Endothelial cell of umbilical vein (primary cell): ENCODE measurements at regions not wholly inside any gene's neighbourhood (a gene's known extent, or its start where the extent isn't known, plus 50 kb on each side); places are given as distances from the start of the nearest gene placed in this dataset.

Source experiments
- BruUV-seq: library from RNA; stranded (reverse); fragments of 400-500 nt; replicated peaks from 2 replicates; lab custom pipeline; 2021; lab: Mats Ljungman, UMichigan
- CTCF ChIA-PET: fragments of 300-600, 350-600 bp; sonication (Branson Sonifier 250); formaldehyde crosslinking; loops from one replicate; lab custom pipeline; 2021; ENCODE audit warnings: antibody characterized with exemption, inconsistent platforms; lab: Charles Lee
- POLR2A ChIA-PET: fragments of 300-600, 350-600 bp; sonication (Branson Sonifier 250); formaldehyde crosslinking; loops from one replicate; lab custom pipeline; 2021; ENCODE audit warnings: antibody characterized with exemption, inconsistent platforms; lab: Charles Lee
- DNase-seq: peaks from one replicate; pipeline ENCODE4 v3.0.0-alpha.2; 2011; ENCODE audit warnings: low read depth, low spot score
- FAIRE-seq: peaks from 2 replicates; lab custom pipeline; 2011; peaks lifted over from hg19 to GRCh38; lab: Jason Lieb, UNC
- H2AFZ ChIP-seq: 2 replicates; pipeline ENCODE4 v1.6.0; 2012; ENCODE audit warnings: low read depth, low read length, control low read depth, inconsistent platforms
- H3K27ac ChIP-seq: 2 replicates; pipeline ENCODE4 v1.5.1; 2011; ENCODE audit warnings: low read depth, mild to moderate bottlenecking, control low read depth, low read length, moderate library complexity; ENCODE audit not compliant: insufficient read depth
- H3K27me3 ChIP-seq, 2 experiments: 2 replicates each; pipeline versions ENCODE4 v1.6.0 to v1.6.1; 2011; ENCODE audit warnings: low read length in 2 of 2, mixed read lengths in 1 of 2; ENCODE audit not compliant: control insufficient read depth in 2 of 2, insufficient read depth in 2 of 2
- H3K36me3 ChIP-seq, 2 experiments: 2 replicates in 1 of 2; 3 replicates in 1 of 2; pipeline ENCODE4 v1.5.1; 2011; ENCODE audit warnings: low read length in 2 of 2, mild to moderate bottlenecking in 1 of 2, moderate library complexity in 1 of 2; ENCODE audit not compliant: control insufficient read depth in 2 of 2, insufficient read depth in 2 of 2; ENCODE audit errors: extremely low read depth in 1 of 2
- H3K4me1 ChIP-seq: 3 replicates; pipeline ENCODE4 v1.5.1; 2011; ENCODE audit warnings: mild to moderate bottlenecking, low read length; ENCODE audit not compliant: control insufficient read depth, insufficient read depth; ENCODE audit errors: extremely low read depth
- H3K4me2 ChIP-seq: 2 replicates; pipeline ENCODE4 v1.6.1; 2011; ENCODE audit warnings: low read length, control low read depth, mixed read lengths; ENCODE audit not compliant: insufficient read depth
- H3K4me3 ChIP-seq, 3 experiments: fragments of 200-600 bp in 1 of 3; sonication (generic), shearing (Covaris generic) in 1 of 3; replicated peaks in 1 of 3; 2 replicates each; pipeline ENCODE4 v1.5.1; 2011 to 2016; ENCODE audit warnings: control low read depth in 3 of 3, low read length in 3 of 3, mild to moderate bottlenecking in 2 of 3, inconsistent platforms in 1 of 3, low read depth in 1 of 3, moderate library complexity in 1 of 3; ENCODE audit not compliant: insufficient read depth in 1 of 3
- H3K79me2 ChIP-seq: 2 replicates; pipeline ENCODE4 v1.6.0; 2012; ENCODE audit warnings: low read length, inconsistent platforms; ENCODE audit not compliant: control insufficient read depth, insufficient read depth
- H3K9ac ChIP-seq: replicated peaks from 2 replicates; pipeline ENCODE3; 2011; ENCODE audit warnings: low read length, control low read depth; ENCODE audit not compliant: insufficient read depth; ENCODE audit errors: extremely low read depth
- H3K9me1 ChIP-seq: replicated peaks from 3 replicates; pipeline ENCODE4 v1.6.0; 2011; ENCODE audit warnings: mild to moderate bottlenecking, low read length; ENCODE audit not compliant: control insufficient read depth, insufficient read depth; ENCODE audit errors: extremely low read depth
- H3K9me3 ChIP-seq: replicated peaks from 2 replicates; pipeline ENCODE4 v1.5.1; 2012; ENCODE audit warnings: low read length, inconsistent platforms; ENCODE audit not compliant: control insufficient read depth, insufficient read depth
- H4K20me1 ChIP-seq: replicated peaks from 2 replicates; pipeline ENCODE3; 2011; ENCODE audit warnings: mild to moderate bottlenecking, low read length; ENCODE audit not compliant: control insufficient read depth, insufficient read depth; ENCODE audit errors: extremely low read depth
- EZH2 ChIP-seq: IDR thresholded peaks from 2 replicates; pipeline ENCODE4 v1.6.1; 2012; ENCODE audit warnings: borderline replicate concordance, low read depth, mild to moderate bottlenecking, moderate library complexity, low read length, inconsistent platforms; ENCODE audit not compliant: severe bottlenecking
- FOS ChIP-seq: IDR thresholded peaks from 2 replicates; pipeline ENCODE4 v1.6.1; 2011; ENCODE audit warnings: mild to moderate bottlenecking, low read length, moderate library complexity, borderline replicate concordance; ENCODE audit not compliant: insufficient read depth
- GATA2 ChIP-seq: IDR thresholded peaks from 2 replicates; pipeline ENCODE4 v1.7.0; 2011; ENCODE audit warnings: low read depth, mild to moderate bottlenecking, moderate library complexity, mixed read lengths, low read length; ENCODE audit not compliant: insufficient read length, insufficient read depth
- JUN ChIP-seq: IDR thresholded peaks from 2 replicates; pipeline ENCODE4 v1.6.1; 2011; ENCODE audit warnings: borderline replicate concordance, low read depth; ENCODE audit not compliant: insufficient read length, insufficient read depth
- MYC ChIP-seq: IDR thresholded peaks from one replicate; pipeline ENCODE4 v1.6.1; 2011; ENCODE audit warnings: mild to moderate bottlenecking, low read depth, low read length
- POLR2A ChIP-seq: IDR thresholded peaks from 2 replicates; pipeline ENCODE4 v1.6.1; 2012; ENCODE audit warnings: low read depth, mild to moderate bottlenecking, control low read depth, low read length
- POLR2AphosphoS5 ChIP-seq: IDR thresholded peaks from 2 replicates; pipeline ENCODE4 v1.6.1; 2012; ENCODE audit warnings: low read depth, mild to moderate bottlenecking, control low read depth, low read length, moderate library complexity; ENCODE audit not compliant: insufficient read depth
- dilution Hi-C: fragments of 300-500 bp; cut with MboI; formaldehyde crosslinking; loops from one replicate; pipeline ENCODE4 v1.15.0; 2019; ENCODE audit warnings: low sequenced_read_pairs; ENCODE audit not compliant: extremely low pct_ligation_motif_present
- intact Hi-C: fragments of 100-400 bp; cut with micrococcal nuclease; formaldehyde crosslinking; loops from one replicate; pipeline ENCODE4 v1.10.0; 2022
- TF ChIP-seq, protein P1 (sequence below): IDR thresholded peaks from 2 replicates; pipeline ENCODE4 v1.6.1; 2011; ENCODE audit not compliant: insufficient read depth, insufficient read length
- TF ChIP-seq, protein P2 (sequence below), 2 donors: IDR thresholded peaks; 1 replicate in 1 of 2; 2 replicates in 1 of 2; pipeline ENCODE4 v1.5.1; 2011; ENCODE audit warnings: low read length in 2 of 2, mild to moderate bottlenecking in 2 of 2, moderate library complexity in 2 of 2, control low read depth in 1 of 2, inconsistent platforms in 1 of 2, low read depth in 1 of 2; ENCODE audit not compliant: insufficient read depth in 1 of 2; ENCODE audit errors: extremely low read depth in 1 of 2

DNA sequence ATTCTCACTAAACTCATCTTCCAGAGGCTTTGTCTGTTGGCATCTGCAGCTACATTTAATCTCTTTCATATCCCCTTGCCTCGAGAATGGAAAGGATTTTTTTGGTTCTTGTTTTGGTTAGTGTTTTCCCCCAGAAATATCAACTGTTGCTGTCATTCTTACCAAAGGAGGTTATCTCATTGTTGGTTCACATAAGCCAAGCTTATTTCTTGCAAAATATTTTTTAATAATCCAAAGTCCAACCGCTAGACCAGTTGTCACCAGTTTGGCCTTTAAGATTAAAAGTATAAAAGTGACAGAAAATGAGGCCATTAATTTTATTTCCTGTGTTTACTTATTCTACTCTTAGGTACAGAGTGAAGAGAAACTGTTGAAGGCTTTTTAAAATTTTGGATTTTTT, 66.5 kb upstream of the PROX1 start:
- DNase-seq (no peak), FAIRE-seq (no peak)
- Histone ChIP-seq H2AFZ (no peak overlapping the region), H3K9me3 (no peaks in the 10 kb centered on the region), H3K79me2 (no peaks in the 10 kb centered on the region), H3K4me2 (no peak overlapping the region), H3K9me1 (no peaks in the 10 kb centered on the region), H3K36me3 (no peaks in the 10 kb centered on the region), H3K27me3 (no peaks in the 10 kb centered on the region), H3K27ac (no peak overlapping the region), H3K9ac (no peak overlapping the region), H3K4me3 (no peak overlapping the region), H4K20me1 (no peaks in the 10 kb centered on the region), H3K4me1 (no peaks in the 10 kb centered on the region)
- intact Hi-C loops: no loop called here
- dilution Hi-C loops: no loop called here
- CTCF ChIA-PET: no interaction called here
- POLR2A ChIA-PET: no interaction called here
- BruUV-seq: no TSS peak
- TF ChIP-seq, protein P1, sequence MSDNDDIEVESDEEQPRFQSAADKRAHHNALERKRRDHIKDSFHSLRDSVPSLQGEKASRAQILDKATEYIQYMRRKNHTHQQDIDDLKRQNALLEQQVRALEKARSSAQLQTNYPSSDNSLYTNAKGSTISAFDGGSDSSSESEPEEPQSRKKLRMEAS: no peak

GRCh38 chr1:213921712-213922111, 66.1 kb upstream of the PROX1 start:
- H3K4me1 ChIP-seq: no peaks in the 10 kb centered on the region
- FAIRE-seq (no peak), DNase-seq (no peak)
- H4K20me1 ChIP-seq: no peaks in the 10 kb centered on the region
- H3K79me2 ChIP-seq: no peaks in the 10 kb centered on the region
- H3K9me3 ChIP-seq: no peaks in the 10 kb centered on the region
- H2AFZ ChIP-seq: no peak overlapping the region
- ChIA-PET POLR2A (no interaction called here), CTCF (no interaction called here)
- dilution Hi-C loops: no loop called here
- TF ChIP-seq POLR2AphosphoS5 (no peak), POLR2A (no peak), FOS (no peak), GATA2 (no peak), EZH2 (no peak), MYC (no peak), JUN (no peak)
- TF ChIP-seq, protein P1: no peak
- TF ChIP-seq, protein P2, sequence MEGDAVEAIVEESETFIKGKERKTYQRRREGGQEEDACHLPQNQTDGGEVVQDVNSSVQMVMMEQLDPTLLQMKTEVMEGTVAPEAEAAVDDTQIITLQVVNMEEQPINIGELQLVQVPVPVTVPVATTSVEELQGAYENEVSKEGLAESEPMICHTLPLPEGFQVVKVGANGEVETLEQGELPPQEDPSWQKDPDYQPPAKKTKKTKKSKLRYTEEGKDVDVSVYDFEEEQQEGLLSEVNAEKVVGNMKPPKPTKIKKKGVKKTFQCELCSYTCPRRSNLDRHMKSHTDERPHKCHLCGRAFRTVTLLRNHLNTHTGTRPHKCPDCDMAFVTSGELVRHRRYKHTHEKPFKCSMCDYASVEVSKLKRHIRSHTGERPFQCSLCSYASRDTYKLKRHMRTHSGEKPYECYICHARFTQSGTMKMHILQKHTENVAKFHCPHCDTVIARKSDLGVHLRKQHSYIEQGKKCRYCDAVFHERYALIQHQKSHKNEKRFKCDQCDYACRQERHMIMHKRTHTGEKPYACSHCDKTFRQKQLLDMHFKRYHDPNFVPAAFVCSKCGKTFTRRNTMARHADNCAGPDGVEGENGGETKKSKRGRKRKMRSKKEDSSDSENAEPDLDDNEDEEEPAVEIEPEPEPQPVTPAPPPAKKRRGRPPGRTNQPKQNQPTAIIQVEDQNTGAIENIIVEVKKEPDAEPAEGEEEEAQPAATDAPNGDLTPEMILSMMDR (IDR thresholded peaks at IDR 0.05; ENCODE audit: extremely low read depth in 1 of 2, insufficient read depth in 1 of 2, low read depth in 1 of 2, low read length in 2 of 2): no peak
- H3K27me3 ChIP-seq: no peaks in the 10 kb centered on the region
- no peak overlapping the region for H3K9ac ChIP-seq
- no TSS peak for BruUV-seq
- no peak overlapping the region for H3K4me2 ChIP-seq
- intact Hi-C loops: no loop called here
- no peak overlapping the region for H3K4me3 ChIP-seq
- no peaks in the 10 kb centered on the region for H3K36me3 ChIP-seq
- no peaks in the 10 kb centered on the region for H3K9me1 ChIP-seq
- H3K27ac ChIP-seq: no peak overlapping the region
